ENCODE measurements at regions not wholly inside any gene's neighbourhood (a gene's known extent, or its start where the extent isn't known, plus 50 kb on each side); places are given as distances from the start of the nearest gene placed in this dataset.
"Not testable (repeated sequence)": the region's sequence is repeated elsewhere in the genome, so short reads cannot be mapped to it uniquely, and the experiment has no call there.

DNA sequence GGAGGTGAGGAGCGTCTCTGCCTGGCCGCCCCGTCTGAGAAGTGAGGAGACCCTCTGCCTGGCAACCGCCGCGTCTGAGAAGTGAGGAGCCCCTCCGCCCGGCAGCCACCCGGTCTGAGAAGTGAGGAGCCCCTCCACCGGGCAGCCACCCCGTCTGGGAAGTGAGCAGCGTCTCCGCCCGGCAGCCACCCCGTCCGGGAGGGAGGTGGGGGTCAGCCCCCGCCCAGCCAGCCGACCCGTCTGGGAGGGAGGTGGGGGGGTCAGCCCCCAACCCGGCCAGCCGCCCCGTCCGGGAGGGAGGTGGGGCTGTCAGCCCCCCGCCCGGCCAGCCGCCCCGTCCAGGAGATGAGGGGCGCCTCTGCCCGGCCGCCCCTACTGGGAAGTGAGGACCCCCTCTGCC lies 124.4 kb upstream of the ZNF722 start:
- not testable (repeated sequence) for TF ChIP-seq POLR2A, EP300 (IDR thresholded peaks at IDR 0.05)
- TF ChIP-seq, protein P1, sequence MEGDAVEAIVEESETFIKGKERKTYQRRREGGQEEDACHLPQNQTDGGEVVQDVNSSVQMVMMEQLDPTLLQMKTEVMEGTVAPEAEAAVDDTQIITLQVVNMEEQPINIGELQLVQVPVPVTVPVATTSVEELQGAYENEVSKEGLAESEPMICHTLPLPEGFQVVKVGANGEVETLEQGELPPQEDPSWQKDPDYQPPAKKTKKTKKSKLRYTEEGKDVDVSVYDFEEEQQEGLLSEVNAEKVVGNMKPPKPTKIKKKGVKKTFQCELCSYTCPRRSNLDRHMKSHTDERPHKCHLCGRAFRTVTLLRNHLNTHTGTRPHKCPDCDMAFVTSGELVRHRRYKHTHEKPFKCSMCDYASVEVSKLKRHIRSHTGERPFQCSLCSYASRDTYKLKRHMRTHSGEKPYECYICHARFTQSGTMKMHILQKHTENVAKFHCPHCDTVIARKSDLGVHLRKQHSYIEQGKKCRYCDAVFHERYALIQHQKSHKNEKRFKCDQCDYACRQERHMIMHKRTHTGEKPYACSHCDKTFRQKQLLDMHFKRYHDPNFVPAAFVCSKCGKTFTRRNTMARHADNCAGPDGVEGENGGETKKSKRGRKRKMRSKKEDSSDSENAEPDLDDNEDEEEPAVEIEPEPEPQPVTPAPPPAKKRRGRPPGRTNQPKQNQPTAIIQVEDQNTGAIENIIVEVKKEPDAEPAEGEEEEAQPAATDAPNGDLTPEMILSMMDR (IDR thresholded peaks at IDR 0.05), result not testable (repeated sequence)

Data from suprapubic skin (tissue), 3 donors.